GM13976 (cell line): ENCODE measurements at regions not wholly inside any gene's neighbourhood (a gene's known extent, or its start where the extent isn't known, plus 50 kb on each side); places are given as distances from the start of the nearest gene placed in this dataset.

Experiments
- DNase-seq: peaks from one replicate; pipeline ENCODE4 v3.0.0; 2012; ENCODE audit warnings: low spot score
- in situ Hi-C: fragments of 300-500 bp; cut with MboI; formaldehyde crosslinking; loops from one replicate; pipeline ENCODE4 v1.12.0; 2022; ENCODE audit warnings: low sequenced_read_pairs, mixed read lengths, inconsistent platforms; ENCODE audit not compliant: unreplicated experiment
- TF ChIP-seq, protein P1 (sequence below): IDR thresholded peaks from 2 replicates; pipeline ENCODE4 v1.5.1; 2012; ENCODE audit warnings: borderline replicate concordance, mild to moderate bottlenecking; ENCODE audit not compliant: insufficient read depth; ENCODE audit errors: extremely low read depth, missing control alignments, control extremely low read depth

DNA sequence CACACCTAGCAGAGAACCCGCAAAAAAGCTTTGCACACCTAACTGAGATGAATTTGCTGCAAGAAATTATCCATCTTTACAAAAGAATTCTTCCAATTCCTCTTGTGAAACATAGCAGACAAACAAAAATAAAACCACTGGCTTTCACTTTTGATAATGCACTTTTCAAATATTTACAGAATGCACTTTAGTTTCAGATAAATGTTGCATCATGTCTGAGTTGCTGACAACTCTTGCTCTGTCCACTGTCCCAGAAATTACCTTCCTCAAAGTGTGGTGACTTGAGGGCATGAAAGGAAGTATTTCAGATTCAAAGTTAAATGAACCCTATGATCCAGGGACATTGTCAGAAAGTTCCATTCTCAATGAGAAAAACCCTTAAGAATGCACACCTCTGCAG is 256.2 kb upstream of the PARD3B start:
- DNase-seq = no peak
- TF ChIP-seq, protein P1, sequence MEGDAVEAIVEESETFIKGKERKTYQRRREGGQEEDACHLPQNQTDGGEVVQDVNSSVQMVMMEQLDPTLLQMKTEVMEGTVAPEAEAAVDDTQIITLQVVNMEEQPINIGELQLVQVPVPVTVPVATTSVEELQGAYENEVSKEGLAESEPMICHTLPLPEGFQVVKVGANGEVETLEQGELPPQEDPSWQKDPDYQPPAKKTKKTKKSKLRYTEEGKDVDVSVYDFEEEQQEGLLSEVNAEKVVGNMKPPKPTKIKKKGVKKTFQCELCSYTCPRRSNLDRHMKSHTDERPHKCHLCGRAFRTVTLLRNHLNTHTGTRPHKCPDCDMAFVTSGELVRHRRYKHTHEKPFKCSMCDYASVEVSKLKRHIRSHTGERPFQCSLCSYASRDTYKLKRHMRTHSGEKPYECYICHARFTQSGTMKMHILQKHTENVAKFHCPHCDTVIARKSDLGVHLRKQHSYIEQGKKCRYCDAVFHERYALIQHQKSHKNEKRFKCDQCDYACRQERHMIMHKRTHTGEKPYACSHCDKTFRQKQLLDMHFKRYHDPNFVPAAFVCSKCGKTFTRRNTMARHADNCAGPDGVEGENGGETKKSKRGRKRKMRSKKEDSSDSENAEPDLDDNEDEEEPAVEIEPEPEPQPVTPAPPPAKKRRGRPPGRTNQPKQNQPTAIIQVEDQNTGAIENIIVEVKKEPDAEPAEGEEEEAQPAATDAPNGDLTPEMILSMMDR = no peak
- in situ Hi-C loops = no loop called here

DNA sequence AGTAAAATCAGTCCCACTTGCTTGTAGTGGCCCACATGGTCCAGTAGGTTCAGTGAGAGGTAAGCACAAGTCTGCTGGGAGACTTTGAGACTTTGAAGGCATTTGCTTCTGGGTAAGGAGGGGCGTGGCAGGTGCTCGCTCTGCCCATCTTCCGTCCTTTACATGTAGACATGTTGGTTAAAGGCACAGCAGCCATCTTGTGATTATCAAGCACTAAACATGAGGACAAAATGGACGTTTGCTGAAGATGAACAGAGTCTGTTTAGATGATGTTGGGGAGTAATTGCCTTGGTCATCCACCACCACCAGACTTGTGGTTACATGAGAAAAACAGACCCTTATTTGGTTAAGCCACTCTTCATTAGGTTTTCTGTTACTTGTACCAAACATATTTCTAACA is 252.8 kb upstream of the PARD3B start:
- DNase-seq = no peak
- in situ Hi-C loops = no loop called here
- TF ChIP-seq, protein P1 = no peak

DNA sequence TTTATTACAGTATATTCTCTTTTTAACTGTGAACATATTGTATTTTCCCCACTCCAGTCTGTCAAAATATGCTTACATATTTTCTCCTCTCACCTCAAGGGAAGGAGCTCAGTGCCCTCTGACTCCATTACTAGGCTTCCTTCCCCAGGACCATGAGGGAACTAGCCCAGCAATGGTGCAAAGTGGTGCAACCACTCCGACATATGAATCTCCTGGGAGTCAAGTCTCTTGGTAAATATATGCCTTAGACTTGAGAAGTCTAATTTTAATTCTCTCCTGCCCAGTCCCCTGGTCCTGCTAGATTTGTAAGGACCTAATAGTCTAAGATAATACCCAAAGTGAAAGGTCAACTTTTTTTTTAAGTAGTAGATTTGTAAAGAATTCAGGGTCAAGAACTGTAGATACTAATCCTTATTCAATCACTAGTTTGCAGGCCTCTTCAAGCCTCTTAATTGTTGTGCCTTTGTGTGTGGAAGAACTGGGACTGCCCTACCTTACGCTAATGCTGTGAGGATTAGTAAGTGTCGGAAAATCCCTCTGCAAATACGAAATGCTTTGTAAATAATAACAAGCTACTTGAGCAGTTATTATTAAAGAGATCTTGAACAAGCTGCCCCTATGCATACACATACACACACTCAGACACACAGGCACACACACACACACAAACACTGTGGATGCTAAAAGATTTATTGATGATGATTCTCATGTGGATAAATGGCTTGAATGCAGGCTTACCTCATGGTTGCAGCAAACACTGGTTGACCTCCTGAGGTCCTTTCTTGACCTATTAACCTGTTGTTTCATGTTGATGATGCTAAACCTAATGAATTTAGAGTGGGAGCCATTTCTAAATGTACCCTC is 251.2 kb upstream of the PARD3B start:
- no peak for DNase-seq
- in situ Hi-C loops = no loop called here

DNA sequence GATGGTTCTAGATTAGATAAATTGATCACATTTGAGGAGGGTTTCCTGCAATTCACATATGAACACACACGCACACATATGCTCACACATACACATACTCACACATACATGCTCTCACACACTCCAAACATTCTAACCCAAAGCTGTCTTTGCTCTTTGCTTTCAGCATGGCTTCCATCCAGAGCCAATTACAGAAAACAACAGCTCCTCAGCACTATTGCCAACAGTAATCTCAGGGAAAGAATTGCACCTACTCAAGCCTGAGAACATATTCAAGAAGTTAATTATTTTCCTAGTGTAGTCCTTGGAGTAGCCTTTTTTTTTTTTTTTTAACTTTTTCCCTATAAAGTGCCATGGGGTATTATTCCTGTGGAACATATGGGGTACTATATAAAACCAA is 246.9 kb upstream of the PARD3B start:
- TF ChIP-seq, protein P1 = no peak
- no peak for DNase-seq
- in situ Hi-C loops = no loop called here

More for the DNA sequence above, 251.2 kb upstream of the PARD3B start:
- TF ChIP-seq, protein P1 = no peak

DNA sequence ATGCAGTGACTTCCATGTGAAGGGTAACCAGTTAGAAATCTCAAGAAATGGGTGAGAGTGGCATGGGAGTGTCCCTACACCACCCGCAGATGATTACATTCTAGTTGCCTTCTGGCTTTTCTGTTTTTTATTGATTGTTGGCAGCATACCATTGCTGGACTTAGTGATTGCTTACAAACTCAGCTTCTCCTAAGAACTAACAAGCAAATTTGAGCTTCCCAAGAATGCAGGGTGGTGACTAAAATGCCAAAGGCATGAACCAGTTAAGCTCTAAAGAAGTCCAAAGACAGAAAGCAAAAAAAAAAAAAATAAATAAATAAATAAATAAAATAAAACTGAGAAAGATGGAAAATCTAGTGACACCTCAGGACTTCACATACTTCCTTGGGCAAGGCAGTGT is 245.5 kb upstream of the PARD3B start:
- TF ChIP-seq, protein P1 = no peak
- no peak for DNase-seq
- in situ Hi-C loops = no loop called here

DNA sequence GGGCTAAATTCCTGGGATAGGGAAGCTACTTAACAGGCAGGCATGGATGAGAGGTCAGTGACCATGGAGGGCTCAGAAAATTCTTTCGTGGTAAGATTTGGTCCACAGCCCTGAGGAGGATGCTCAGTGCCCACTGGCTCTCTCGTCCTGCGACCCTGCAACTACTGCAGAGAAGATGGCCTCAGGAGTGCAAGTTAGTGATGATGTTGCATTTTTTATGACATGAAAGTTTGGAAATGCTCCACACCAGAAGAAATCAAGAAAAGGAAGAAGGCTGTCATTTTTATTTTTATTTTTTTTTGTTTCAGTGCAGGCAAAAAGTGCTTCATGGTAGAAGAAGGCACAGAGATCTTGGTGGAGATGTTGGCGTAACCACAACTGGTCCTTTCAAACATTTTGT is 238.6 kb upstream of the PARD3B start:
- no peak for DNase-seq
- in situ Hi-C loops = no loop called here

More for the DNA sequence above, 238.6 kb upstream of the PARD3B start:
- TF ChIP-seq, protein P1 = no peak
